ENCODE measurements at regions not wholly inside any gene's neighbourhood (a gene's known extent, or its start where the extent isn't known, plus 50 kb on each side); places are given as distances from the start of the nearest gene placed in this dataset.

GRCh38 chr1:226809785-226810571, 60.4 kb upstream of the PSEN2 start:
- Histone ChIP-seq H3K4me1 (ENCODE audit: insufficient read depth, low read length, poor library complexity, severe bottlenecking) (no peaks in the 10 kb centered on the region), H4K20me1 (ENCODE audit: insufficient read depth, low read length) (no peaks in the 10 kb centered on the region), H3K4me3 (ENCODE audit: low read depth, low read length, poor library complexity, severe bottlenecking) (no peak overlapping the region), H3K79me2 (ENCODE audit: insufficient read depth, low read depth, low read length) (no peaks in the 10 kb centered on the region), H3K4me2 (ENCODE audit: low read length) (no peak overlapping the region), H3K9me3 (ENCODE audit: low read length) (no peaks in the 10 kb centered on the region), H2AFZ (ENCODE audit: low read length) (no peak overlapping the region), H3K9me2 (ENCODE audit: insufficient read depth, low read length) (no peaks in the 10 kb centered on the region), H3K36me3 (ENCODE audit: insufficient read depth, low read length) (no peaks in the 10 kb centered on the region), H3K27ac (ENCODE audit: low read depth, low read length, poor library complexity, severe bottlenecking) (no peak overlapping the region)
- intact Hi-C loops (cut with micrococcal nuclease; ENCODE audit: unreplicated experiment) = no loop called here
- CTCF ChIA-PET (ENCODE audit: unreplicated experiment) = no interaction called here
- BruUV-seq (replicated peaks) = no TSS peak
- TF ChIP-seq EZH2phosphoT487 (IDR thresholded peaks at IDR 0.05; ENCODE audit: borderline replicate concordance, low read depth, low read length) (no peak), CTCF (conservative IDR thresholded peaks at IDR 0.05; ENCODE audit: low read length) (no peak)
- POLR2A ChIA-PET = interaction anchor here (0.6 to 1.0 kb wide), 2 partner anchors 8 to 16 kb away, joined by 3 to 5 read pairs; no protein-coding TSS in a partner anchor
- no peak for DNase-seq (ENCODE audit: low spot score)

GRCh38 chr1:226808501-226808900, 61.9 kb upstream of the PSEN2 start:
- no peaks in the 10 kb centered on the region for H3K9me2 ChIP-seq (ENCODE audit: insufficient read depth, low read length)
- no peak overlapping the region for H3K27ac ChIP-seq (ENCODE audit: low read depth, low read length, poor library complexity, severe bottlenecking)
- no peak for TF ChIP-seq CTCF (conservative IDR thresholded peaks at IDR 0.05; ENCODE audit: low read length)
- no peaks in the 10 kb centered on the region for H4K20me1 ChIP-seq (ENCODE audit: insufficient read depth, low read length)
- H3K9me3 ChIP-seq (ENCODE audit: low read length) = no peaks in the 10 kb centered on the region
- ChIA-PET CTCF (ENCODE audit: unreplicated experiment) (no interaction called here), POLR2A (interaction anchor here (0.5 to 1.0 kb wide), 3 partner anchors 15 to 243 kb away, joined by 3 read pairs; no protein-coding TSS in a partner anchor)
- peaks cover 5% of the 10 kb centered on the region for H3K4me1 ChIP-seq (ENCODE audit: insufficient read depth, low read length, poor library complexity, severe bottlenecking)
- intact Hi-C loops (cut with micrococcal nuclease; ENCODE audit: unreplicated experiment) = no loop called here
- H3K4me2 ChIP-seq (ENCODE audit: low read length) = no peak overlapping the region
- H3K4me3 ChIP-seq (ENCODE audit: low read depth, low read length, poor library complexity, severe bottlenecking) = no peak overlapping the region
- H2AFZ ChIP-seq (ENCODE audit: low read length) = no peak overlapping the region
- no peak for DNase-seq (ENCODE audit: low spot score)
- H3K79me2 ChIP-seq (ENCODE audit: insufficient read depth, low read depth, low read length) = no peaks in the 10 kb centered on the region
- H3K36me3 ChIP-seq (ENCODE audit: insufficient read depth, low read length) = no peaks in the 10 kb centered on the region
- no TSS peak for BruUV-seq (replicated peaks)

- Histone ChIP-seq H3K4me3 (ENCODE audit: low read depth, low read length, poor library complexity, severe bottlenecking) (no peak overlapping the region), H3K36me3 (ENCODE audit: insufficient read depth, low read length) (no peaks in the 10 kb centered on the region), H3K9me2 (ENCODE audit: insufficient read depth, low read length) (no peaks in the 10 kb centered on the region), H2AFZ (ENCODE audit: low read length) (no peak overlapping the region), H3K4me1 (ENCODE audit: insufficient read depth, low read length, poor library complexity, severe bottlenecking) (peaks cover 5% of the 10 kb centered on the region), H3K79me2 (ENCODE audit: insufficient read depth, low read depth, low read length) (no peaks in the 10 kb centered on the region), H4K20me1 (ENCODE audit: insufficient read depth, low read length) (no peaks in the 10 kb centered on the region), H3K9me3 (ENCODE audit: low read length) (no peaks in the 10 kb centered on the region), H3K4me2 (ENCODE audit: low read length) (no peak overlapping the region), H3K27ac (ENCODE audit: low read depth, low read length, poor library complexity, severe bottlenecking) (no peak overlapping the region)
- POLR2A ChIA-PET = interaction anchor here (0.6 to 1.4 kb wide), 4 partner anchors 9 to 105 kb away, joined by 3 read pairs; no protein-coding TSS in a partner anchor
- CTCF ChIA-PET (ENCODE audit: unreplicated experiment) = no interaction called here
- no peak for TF ChIP-seq CTCF (conservative IDR thresholded peaks at IDR 0.05; ENCODE audit: low read length)
- TF ChIP-seq EZH2phosphoT487 (IDR thresholded peaks at IDR 0.05; ENCODE audit: borderline replicate concordance, low read depth, low read length) = no peak
- BruUV-seq (replicated peaks) = no TSS peak
- intact Hi-C loops (cut with micrococcal nuclease; ENCODE audit: unreplicated experiment) = no loop called here
- DNase-seq (ENCODE audit: low spot score) = no peak
These were observed 63.4 kb upstream of the PSEN2 start for GRCh38 chr1:226806988-226807387.

All from OCI-LY7 (cell line).